Activated T-helper 2 cell treated with anti-CD3 and anti-CD28 coated beads, Interferon-gamma antibody, Interleukin-2, Interleukin-4, amounts not matched to agents 10 μg/mL and 5 μg/mL and 100 μg/mL, durations not matched to agents 14 hours and 24 hours and 36 hours (primary cell): ENCODE measurements at regions not wholly inside any gene's neighbourhood (a gene's known extent, or its start where the extent isn't known, plus 50 kb on each side); places are given as distances from the start of the nearest gene placed in this dataset.

Source experiments
- DNase-seq: peaks from one replicate; pipeline ENCODE4 v3.0.0; 2021; ENCODE audit warnings: low spot score
- H3K27ac Mint-ChIP-seq: one replicate; pipeline ENCODE4 v1.8.0; 2021; ENCODE audit warnings: mixed read lengths
- H3K27me3 Mint-ChIP-seq: one replicate; pipeline ENCODE4 v1.8.0; 2021; ENCODE audit warnings: low read depth, mixed read lengths
- H3K36me3 Mint-ChIP-seq: one replicate; pipeline ENCODE4 v1.8.0; 2021; ENCODE audit warnings: low read depth, mixed read lengths
- H3K4me1 Mint-ChIP-seq: one replicate; pipeline ENCODE4 v1.8.0; 2021; ENCODE audit warnings: low read depth, mixed read lengths
- H3K4me3 Mint-ChIP-seq: one replicate; pipeline ENCODE4 v1.8.0; 2021; ENCODE audit warnings: low read depth, mild to moderate bottlenecking, moderate library complexity, mixed read lengths
- H3K9me3 Mint-ChIP-seq: one replicate; pipeline ENCODE4 v1.8.0; 2021; ENCODE audit warnings: mixed read lengths
- intact Hi-C: fragments of 100-400 bp; cut with micrococcal nuclease; formaldehyde crosslinking; loops from one replicate; pipeline ENCODE4 v1.15.1; 2023

DNA sequence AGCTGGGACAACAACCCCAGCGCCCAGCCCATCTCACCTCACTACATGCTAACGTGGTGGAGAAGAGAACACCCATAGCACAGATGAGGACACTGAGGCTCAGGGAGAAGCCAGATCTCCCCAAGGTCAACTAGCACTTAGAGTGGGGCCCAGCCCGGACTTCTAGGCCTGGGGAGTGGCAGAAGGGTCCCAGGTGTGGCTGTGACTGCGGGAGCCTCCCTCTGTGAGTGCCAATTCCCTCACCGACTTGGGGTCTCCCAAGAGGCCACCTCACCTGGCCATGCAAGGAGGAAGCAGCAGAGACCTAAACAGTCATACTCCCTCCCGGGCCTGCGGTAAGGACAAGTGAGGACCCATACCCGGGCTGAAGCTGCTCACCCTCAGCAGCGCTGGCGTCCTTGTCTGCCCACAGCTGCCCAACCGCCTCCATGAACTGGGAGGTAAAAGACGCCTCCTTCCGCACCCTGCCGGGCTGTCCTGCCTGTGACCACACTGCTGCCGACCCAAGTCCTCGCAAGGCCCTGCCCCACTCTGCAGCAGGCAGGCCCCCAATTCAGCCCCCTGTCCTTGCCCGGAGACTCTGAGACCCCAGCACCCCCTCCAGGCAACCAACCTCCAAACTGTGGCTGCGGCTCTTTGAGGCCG is 93.2 kb upstream of the RTL6 start:
- Mint-ChIP-seq H3K27me3 (peaks cover 32% of the 10 kb centered on the region), H3K4me3 (no peak overlapping the region), H3K36me3 (no peaks in the 10 kb centered on the region), H3K9me3 (no peaks in the 10 kb centered on the region), H3K27ac (no peak overlapping the region), H3K4me1 (peaks cover 3% of the 10 kb centered on the region)
- intact Hi-C loops = no loop called here
- no peak for DNase-seq

DNA sequence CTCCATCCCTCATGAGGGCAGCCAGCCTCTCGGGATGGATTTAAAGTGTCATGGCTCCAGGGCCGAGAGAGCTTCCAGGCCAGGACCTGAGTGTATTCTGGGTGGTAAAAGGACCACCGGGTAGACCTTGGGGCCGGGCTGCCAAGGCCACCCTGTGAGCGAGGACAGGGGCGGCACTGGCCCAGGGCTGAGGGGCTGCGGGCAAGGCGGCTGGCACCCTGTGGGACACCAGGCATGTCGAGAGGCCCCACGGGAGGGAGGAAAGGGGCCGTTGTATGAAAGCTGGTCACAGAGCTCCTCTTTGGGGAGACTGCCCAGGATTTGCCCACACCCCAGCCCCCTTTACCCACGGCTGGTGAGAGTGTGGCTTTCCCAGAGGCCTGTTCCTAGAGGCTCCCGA is 92.3 kb upstream of the RTL6 start:
- intact Hi-C loops = no loop called here
- no peaks in the 10 kb centered on the region for H3K9me3 Mint-ChIP-seq
- H3K27me3 Mint-ChIP-seq = peaks cover 29% of the 10 kb centered on the region
- H3K4me1 Mint-ChIP-seq = peaks cover 3% of the 10 kb centered on the region
- no peak overlapping the region for H3K27ac Mint-ChIP-seq
- no peaks in the 10 kb centered on the region for H3K36me3 Mint-ChIP-seq
- H3K4me3 Mint-ChIP-seq = no peak overlapping the region
- no peak for DNase-seq

DNA sequence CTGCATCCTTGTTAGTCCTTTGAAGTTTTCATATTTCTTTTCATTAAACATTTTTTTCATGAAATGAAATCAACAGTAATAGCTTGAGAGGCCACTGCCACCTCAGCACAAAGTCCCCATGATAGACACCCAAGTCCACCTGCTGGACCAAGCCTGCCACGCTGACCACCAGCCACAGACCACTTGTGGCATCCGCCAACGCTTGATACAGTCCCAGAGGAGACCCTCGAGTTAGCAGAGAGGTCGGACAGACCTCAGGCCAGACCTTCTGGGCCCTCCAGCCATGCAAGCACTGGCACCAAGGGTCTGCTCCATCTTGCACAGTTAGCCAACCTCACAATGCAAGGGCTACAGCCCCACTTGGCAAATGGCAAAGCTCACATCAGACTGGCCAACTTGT is 91.8 kb upstream of the RTL6 start:
- intact Hi-C loops = no loop called here
- Mint-ChIP-seq H3K36me3 (no peaks in the 10 kb centered on the region), H3K9me3 (no peaks in the 10 kb centered on the region), H3K27ac (no peak overlapping the region), H3K27me3 (peaks cover 25% of the 10 kb centered on the region), H3K4me1 (peaks cover 3% of the 10 kb centered on the region), H3K4me3 (no peak overlapping the region)
- no peak for DNase-seq

DNA sequence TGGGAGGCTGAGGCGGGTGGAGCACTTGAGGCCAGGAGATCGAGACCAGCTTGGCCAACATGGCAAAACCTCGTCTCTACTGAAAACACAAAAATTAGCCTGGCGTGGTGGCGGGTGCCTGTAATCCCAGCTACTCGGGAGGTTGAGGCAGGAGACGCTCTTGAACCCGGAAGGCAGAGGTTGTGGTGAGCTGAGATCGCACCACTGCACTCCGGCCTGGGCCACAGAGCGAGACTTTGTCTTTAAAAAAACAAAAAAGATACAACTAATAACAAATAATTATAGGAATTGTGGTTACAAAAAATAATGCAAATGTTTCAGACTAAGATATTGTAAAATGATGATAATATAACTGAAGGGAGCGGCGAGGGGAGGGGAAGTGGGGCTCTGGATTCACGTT is 90.3 kb upstream of the RTL6 start:
- intact Hi-C loops = no loop called here
- H3K9me3 Mint-ChIP-seq = no peaks in the 10 kb centered on the region
- no peaks in the 10 kb centered on the region for H3K36me3 Mint-ChIP-seq
- no peak for DNase-seq
- peaks cover 20% of the 10 kb centered on the region for H3K27me3 Mint-ChIP-seq
- H3K4me1 Mint-ChIP-seq = peaks cover 3% of the 10 kb centered on the region
- H3K27ac Mint-ChIP-seq = no peak overlapping the region
- H3K4me3 Mint-ChIP-seq = no peak overlapping the region

DNA sequence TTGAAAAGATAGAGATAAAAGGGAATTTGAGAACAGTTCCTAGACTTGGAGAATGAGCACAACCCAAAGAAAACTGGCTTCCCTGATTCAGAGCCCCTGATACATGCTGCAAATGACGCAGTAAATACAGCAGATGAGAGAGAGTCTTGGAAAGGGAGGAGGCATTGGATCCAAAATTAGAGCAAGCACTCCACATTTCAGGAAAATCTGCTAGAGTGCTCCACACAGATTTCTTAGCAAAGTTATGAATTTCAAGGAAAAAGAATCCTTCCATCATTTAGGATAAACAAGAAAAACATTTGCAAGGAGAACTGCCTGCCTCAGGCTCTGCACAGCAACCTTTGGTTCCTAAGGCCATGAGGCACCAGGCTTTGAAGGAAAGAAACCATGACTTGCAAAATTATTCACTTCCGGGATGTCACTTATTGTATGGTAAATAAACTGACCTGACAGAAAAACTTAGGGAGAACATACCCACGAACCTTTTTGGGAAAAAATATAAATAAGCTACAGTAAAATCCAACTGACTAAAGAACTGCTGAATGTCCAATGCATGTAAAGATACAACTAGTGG is 89.8 kb upstream of the RTL6 start:
- peaks cover 20% of the 10 kb centered on the region for H3K27me3 Mint-ChIP-seq
- DNase-seq = no peak
- no peaks in the 10 kb centered on the region for H3K9me3 Mint-ChIP-seq
- H3K27ac Mint-ChIP-seq = no peak overlapping the region
- peaks cover 3% of the 10 kb centered on the region for H3K4me1 Mint-ChIP-seq
- no peaks in the 10 kb centered on the region for H3K36me3 Mint-ChIP-seq
- intact Hi-C loops = no loop called here
- H3K4me3 Mint-ChIP-seq = no peak overlapping the region

DNA sequence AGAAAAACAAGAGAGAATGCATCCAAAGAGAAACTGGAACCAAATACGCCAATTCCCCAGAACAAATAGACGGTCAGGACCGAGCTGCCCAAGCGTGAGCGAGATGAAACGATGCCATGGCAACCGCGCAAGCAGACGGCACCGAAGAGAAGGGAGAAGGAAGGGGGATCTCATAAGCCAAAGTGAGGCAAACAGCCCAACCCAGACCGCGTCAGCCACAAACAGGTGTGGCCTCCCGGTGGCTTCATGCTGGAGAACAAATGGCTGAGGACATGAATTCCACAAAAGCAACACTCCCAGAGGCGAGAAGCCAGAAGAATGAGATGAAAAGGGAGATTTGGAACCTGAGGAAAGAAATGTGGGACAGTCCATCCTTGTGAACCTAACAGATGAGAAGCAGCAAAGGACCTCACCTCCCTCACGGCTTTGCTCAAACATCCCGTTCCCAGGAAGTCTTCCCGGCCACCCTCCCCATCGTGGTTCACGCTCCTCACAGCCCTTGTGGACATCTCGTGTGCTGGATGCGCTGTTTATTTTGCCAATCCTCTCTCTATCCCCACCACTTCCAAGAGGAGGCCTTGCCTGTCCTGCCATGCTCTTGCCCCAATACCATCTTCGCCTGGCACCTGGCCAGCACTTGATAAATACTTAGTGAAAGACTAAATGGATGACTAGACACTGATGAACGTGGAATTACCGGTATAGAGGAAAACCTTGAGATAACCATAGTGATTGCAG is 89.1 kb upstream of the RTL6 start:
- Mint-ChIP-seq H3K9me3 (no peaks in the 10 kb centered on the region), H3K4me3 (no peak overlapping the region), H3K36me3 (no peaks in the 10 kb centered on the region), H3K27me3 (peaks cover 20% of the 10 kb centered on the region), H3K4me1 (peaks cover 3% of the 10 kb centered on the region), H3K27ac (no peak overlapping the region)
- DNase-seq = no peak
- intact Hi-C loops = no loop called here

DNA sequence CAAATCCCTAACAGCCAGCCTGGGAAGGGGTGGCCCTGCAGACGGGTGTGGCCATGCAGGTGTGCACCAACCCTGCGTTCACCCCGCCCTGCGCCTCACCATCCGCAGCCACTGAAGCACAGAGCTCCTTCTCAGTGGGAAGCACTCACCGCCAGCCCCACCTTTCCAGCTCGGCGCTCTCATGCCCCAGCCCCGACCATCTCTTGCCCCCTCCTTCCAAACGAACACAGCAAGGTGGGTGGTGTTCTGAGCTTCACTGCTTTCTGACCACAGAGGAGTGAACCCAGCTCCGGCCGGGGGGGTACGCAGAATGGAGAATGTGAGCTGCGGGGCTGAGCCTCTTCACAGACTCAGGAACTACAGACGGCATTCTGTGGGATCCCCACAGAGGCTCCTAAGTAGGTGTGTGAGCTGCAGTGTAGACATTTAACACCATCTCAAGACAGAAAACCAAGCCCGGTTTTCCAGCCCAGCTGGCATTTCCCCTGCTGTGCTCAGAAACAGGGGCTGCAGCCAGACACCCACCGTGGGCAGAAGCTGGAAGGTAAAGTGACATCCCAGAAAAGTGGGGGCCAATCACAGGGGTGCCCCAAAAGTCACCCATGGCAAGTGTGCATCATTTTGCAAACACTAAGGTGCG is 88.4 kb upstream of the RTL6 start:
- Mint-ChIP-seq H3K27me3 (peaks cover 20% of the 10 kb centered on the region), H3K4me1 (peaks cover 3% of the 10 kb centered on the region), H3K27ac (no peak overlapping the region), H3K36me3 (no peaks in the 10 kb centered on the region), H3K9me3 (no peaks in the 10 kb centered on the region), H3K4me3 (no peak overlapping the region)
- intact Hi-C loops = no loop called here
- DNase-seq = no peak

DNA sequence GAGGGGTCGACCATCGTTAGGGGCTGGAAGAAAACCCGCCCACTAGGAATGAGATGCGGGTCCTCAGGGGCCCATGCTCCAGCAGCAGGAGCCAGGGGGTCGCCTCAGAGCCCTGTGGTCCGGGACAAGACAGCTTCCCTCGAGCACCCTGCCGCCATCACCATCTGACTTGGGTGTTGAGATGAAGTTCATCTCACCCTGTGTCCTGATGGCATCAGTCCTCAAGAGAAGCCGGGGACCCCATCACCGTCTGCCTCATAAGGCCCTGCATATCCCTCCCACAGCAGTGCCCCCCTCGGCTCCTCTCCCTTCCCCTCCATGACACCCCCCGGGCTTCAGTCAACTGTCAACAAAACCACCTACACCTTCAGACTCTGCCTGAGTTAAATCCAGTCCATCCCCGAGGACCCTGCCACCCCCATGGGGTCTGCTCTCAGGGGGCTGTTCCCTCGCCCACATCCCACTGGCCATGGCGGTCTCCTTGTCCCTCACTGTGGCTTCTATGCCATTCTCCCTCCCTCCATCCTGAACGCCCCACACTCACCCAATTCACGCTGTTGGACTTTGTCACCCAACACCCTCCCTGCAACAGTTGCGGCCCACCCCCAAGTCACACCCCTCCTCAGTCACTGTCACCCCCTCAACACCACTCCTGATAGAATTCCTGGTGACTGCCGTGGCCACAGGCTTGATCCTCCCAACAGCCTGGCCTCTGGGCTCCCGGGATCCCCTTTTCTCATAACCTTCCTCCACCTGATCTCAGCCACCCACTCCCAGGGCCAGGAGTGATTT is 87.7 kb upstream of the RTL6 start:
- Mint-ChIP-seq H3K27me3 (peaks cover 20% of the 10 kb centered on the region), H3K4me3 (no peak overlapping the region), H3K4me1 (peaks cover 3% of the 10 kb centered on the region), H3K36me3 (no peaks in the 10 kb centered on the region), H3K27ac (no peak overlapping the region), H3K9me3 (no peaks in the 10 kb centered on the region)
- no peak for DNase-seq
- intact Hi-C loops = no loop called here

DNA sequence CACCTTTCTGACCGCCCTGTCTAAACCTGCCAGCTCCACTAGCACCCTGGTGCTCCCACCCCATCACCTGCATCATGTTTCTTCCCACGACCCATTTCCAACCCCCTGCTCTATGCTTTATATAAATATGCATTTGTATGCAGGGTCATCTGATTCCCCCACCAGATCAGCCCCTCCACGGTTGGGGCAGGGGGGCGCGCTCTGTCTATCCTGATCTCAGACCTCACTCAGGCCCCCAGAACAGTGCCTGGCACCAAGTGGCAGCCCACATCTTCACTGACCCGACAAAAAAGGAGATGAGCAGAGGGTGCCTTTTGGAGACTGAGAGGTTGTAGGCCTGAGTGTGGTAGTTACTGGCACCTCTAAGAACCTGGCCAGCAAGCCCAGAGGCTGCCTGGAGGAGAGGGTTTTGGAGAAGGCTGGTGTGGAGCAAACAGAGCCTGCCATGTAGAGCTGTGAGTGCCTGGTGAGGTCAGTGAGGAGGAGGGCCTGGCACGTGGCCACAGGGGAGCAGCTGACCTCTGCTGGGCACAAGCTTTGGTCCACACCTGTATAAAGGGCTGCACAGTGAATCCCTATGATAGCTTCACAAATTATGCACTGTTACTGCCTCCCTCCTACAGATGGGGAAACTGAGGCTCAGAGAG is 86.3 kb upstream of the RTL6 start:
- intact Hi-C loops = no loop called here
- peaks cover 3% of the 10 kb centered on the region for H3K4me1 Mint-ChIP-seq
- H3K9me3 Mint-ChIP-seq = no peaks in the 10 kb centered on the region
- H3K27ac Mint-ChIP-seq = no peak overlapping the region
- H3K27me3 Mint-ChIP-seq = peaks cover 19% of the 10 kb centered on the region
- H3K36me3 Mint-ChIP-seq = no peaks in the 10 kb centered on the region
- no peak overlapping the region for H3K4me3 Mint-ChIP-seq
- no peak for DNase-seq

DNA sequence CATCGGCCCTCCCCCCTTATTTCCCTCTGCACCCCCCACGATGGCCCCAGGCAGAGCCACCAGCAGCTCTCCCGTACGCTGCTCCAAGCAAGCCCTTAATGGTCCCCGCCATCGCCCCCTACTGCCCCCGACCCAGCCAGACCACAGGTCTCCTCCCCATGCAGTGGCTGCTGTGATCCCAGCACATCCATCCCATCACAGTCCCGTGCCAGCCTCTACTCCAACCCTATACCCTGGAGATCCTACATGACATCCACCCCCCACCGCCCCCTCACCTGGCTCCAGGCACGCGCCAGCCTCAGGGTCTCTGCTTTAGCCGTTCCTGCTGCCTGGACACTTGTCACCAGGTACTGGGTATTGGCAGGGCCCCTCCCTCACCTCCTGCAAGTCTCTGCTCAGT is 85.8 kb upstream of the RTL6 start:
- Mint-ChIP-seq H3K27ac (no peak overlapping the region), H3K4me1 (peaks cover 3% of the 10 kb centered on the region), H3K36me3 (no peaks in the 10 kb centered on the region), H3K9me3 (no peaks in the 10 kb centered on the region), H3K27me3 (peaks cover 16% of the 10 kb centered on the region), H3K4me3 (no peak overlapping the region)
- intact Hi-C loops = no loop called here
- no peak for DNase-seq

DNA sequence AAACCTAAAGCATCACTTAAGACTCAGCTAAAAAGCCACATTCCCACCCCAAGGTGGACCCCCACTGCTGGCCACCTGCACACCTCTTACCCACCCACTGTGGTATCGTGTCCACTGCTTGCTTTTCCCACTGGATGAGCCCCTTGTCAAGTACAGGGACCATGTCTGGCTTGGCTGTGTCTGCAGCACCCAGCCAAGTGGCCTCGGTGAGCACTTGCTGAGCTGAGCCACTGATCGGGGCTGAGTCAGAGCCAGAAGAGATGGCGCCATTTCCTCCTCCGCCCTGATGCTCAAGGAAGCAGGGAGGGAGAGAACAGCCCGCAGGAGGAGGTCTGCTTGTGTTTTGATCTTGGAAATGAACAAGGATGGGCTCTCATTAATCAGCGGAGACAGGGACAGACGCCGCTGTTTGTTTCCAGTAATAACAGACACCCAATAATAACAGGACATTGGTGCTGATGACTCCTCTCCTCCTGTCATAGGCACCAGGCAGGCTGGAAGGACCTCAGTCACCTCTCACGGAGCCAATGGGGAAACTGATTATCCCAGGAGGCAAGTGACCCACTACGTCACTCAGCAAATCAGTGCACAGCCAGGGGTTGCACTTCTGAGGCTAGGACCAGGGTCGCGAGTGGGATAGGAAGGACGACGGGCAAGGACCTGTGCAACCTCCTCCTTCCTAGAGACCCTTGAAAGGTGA is 85.2 kb upstream of the RTL6 start:
- no peak overlapping the region for H3K27ac Mint-ChIP-seq
- H3K9me3 Mint-ChIP-seq = no peaks in the 10 kb centered on the region
- H3K4me3 Mint-ChIP-seq = no peak overlapping the region
- H3K36me3 Mint-ChIP-seq = no peaks in the 10 kb centered on the region
- peaks cover 3% of the 10 kb centered on the region for H3K4me1 Mint-ChIP-seq
- intact Hi-C loops = no loop called here
- DNase-seq = no peak
- H3K27me3 Mint-ChIP-seq = peaks cover 16% of the 10 kb centered on the region

DNA sequence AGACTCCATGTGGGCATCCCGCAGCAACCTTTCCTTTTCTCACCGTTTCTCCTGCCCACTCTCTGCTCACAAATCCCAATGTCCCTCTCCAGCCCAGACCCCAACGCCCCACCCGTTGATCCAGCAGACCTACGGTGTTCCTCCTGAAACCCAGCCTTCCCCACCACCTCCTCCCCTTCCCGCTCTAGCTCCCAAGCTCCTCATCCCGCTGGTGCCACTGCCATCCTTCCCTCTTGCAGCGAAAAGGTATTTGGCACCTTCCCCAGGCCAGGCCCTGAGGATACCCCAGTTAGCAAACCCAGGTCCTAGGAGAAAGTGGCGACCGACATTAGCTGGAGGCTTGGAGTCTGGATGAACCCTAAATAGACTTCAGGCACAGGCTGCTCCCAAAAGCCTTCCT is 84.0 kb upstream of the RTL6 start:
- H3K9me3 Mint-ChIP-seq = no peaks in the 10 kb centered on the region
- H3K36me3 Mint-ChIP-seq = no peaks in the 10 kb centered on the region
- intact Hi-C loops = no loop called here
- H3K4me3 Mint-ChIP-seq = no peak overlapping the region
- DNase-seq = no peak
- H3K4me1 Mint-ChIP-seq = peaks cover 3% of the 10 kb centered on the region
- H3K27ac Mint-ChIP-seq = no peak overlapping the region
- H3K27me3 Mint-ChIP-seq = peaks cover 11% of the 10 kb centered on the region
